ENCODE measurements at regions not wholly inside any gene's neighbourhood (a gene's known extent, or its start where the extent isn't known, plus 50 kb on each side); places are given as distances from the start of the nearest gene placed in this dataset.

GRCh38 chr5:18968966-18969365, 1019.0 kb downstream of the CDH18 start:
- no peak for DNase-seq
- intact Hi-C loops (cut with DNase I, micrococcal nuclease), result no loop called here
- no peak for ATAC-seq

- DNase-seq (no peak), ATAC-seq (no peak)
- intact Hi-C loops (cut with DNase I, micrococcal nuclease), result no loop called here
Observed at GRCh38 chr5:18970000-18970399, 1018.0 kb downstream of the CDH18 start.

DNA sequence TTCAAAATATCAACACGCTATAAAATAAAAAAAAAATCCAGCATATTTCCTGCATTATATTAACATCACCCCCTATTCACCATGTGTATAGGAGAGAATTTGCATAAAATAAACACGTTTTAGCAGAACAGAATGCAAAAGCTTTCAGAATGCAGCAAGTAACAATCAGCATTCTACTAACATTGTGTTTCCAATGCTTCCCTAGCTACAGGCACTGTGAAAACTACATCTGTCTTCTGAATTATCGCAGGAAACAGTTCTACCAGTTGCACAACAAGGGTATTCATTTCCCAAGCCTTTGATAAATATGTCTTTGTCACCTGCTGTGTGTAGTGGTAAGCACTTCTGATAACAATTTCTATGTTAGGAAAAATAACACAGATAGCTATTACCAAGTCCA, 1015.8 kb downstream of the CDH18 start:
- DNase-seq (no peak), ATAC-seq (no peak)
- intact Hi-C loops (cut with DNase I, micrococcal nuclease), result no loop called here

DNA sequence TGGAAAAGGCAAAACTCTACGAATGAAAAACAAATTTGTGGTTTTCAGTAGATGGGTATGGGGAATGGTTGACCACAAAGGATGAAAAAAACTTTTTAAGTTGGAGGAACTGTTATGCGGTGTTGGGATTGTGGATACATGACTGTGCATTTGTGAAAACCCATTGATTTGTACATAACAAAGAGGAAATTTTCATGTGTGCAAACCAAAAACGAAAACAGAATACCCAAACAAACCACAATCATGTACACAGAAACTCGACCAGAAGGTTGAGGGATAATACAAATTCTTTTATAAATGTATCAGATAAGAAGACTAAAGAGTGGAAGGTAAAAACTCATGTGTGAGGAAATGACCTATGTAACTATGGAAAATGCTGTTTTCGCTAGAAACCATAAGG, 1012.4 kb downstream of the CDH18 start:
- no peak for ATAC-seq
- intact Hi-C loops (cut with DNase I, micrococcal nuclease), result no loop called here
- no peak for DNase-seq

DNA sequence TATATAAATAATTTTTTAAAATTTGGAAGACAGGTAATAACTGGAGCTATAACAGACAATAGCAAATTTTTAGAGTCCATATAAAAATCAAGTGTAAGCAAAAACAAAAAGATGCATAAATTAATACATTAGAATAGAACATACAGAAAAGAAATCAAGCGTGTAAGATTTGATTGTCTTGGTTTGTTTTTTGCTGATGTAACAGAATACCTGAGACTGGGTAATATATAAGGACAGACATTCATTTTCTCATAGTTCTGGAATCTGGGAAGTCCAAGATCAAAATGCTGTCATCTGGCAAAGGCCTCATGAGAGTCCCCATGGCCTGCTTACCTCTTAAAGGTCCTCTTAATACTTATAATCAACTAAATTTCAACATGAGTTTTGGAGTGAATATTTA, 1010.1 kb downstream of the CDH18 start:
- no peak for ATAC-seq
- intact Hi-C loops (cut with DNase I, micrococcal nuclease), result no loop called here
- no peak for DNase-seq

DNA sequence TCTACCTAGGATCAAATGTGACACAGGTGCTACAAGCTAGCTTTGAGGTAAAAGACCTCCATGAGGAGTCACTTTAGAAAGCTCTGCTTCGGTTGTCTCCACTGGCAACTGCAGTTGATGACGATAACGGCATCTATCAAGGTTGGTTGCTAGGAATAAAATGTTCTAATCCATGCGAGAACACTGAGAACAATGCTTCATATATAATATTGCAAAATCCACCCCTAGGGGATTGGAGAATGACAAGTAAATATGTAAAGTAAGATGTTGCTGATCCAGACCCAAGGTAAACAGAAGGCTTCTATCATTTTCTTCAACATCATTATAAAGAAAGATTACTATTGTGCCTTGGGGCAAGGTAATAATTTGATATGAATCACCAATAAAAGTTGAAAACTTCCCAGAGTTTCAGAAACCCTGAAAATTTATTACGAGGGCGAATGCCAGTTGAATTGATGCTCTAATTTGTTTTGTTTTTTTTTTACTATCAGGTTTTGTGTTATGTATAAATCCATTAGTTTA, 1003.4 kb downstream of the CDH18 start:
- no peak for ATAC-seq
- intact Hi-C loops (cut with DNase I, micrococcal nuclease), result no loop called here

DNA sequence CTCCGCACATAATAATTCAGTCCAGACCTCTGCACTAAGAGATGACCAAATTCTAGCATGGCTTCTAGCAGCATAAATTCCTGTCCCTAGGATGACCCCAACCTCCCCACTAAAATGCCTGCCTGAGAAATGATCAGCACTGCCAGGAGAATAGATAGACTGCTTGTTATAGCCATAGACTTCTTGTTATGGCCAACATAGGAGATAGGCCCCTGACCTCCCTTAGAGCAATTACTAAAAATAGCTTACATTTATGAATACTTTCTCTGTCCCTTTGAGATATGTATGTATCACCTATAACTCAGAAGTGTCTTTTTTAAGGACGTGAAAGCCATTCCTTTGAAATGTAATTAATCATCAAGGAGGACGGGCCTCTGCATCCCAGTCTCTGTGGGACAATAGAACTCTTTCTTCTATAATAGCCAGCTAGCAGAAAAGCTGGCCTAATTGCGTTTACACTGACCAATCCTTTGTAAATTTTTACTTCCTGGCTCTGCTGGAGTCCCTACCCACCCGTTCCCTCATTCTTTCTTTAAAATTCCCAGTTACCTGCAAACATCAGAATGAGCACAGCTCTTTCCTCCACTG, 1002.7 kb downstream of the CDH18 start:
- DNase-seq (no peak), ATAC-seq (no peak)
- intact Hi-C loops (cut with DNase I, micrococcal nuclease), result no loop called here

More for the DNA sequence above, 1003.4 kb downstream of the CDH18 start:
- DNase-seq, result no peak

DNA sequence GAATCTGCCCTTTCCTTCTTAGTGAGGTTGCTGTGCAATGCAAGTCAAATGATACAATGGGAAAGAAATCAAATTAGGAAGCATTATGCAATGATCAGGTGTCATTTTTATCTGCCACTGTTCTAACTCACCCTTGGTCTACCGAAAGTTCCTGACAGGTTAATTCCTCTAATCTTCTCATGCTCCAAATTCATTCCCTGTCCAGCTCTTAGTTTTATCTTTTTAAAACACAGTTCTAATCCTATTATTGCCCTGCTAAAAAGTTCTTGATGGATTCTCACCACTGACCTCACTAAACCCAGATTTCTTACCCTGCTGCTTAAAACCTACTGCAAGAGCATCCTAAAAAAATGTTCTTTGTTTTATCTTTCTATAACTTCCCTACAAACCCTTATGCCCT, 1000.9 kb downstream of the CDH18 start:
- no peak for DNase-seq
- intact Hi-C loops (cut with DNase I, micrococcal nuclease), result no loop called here
- ATAC-seq, result no peak

- DNase-seq (no peak), ATAC-seq (no peak)
- intact Hi-C loops (cut with DNase I, micrococcal nuclease), result no loop called here
Observed at GRCh38 chr5:18990852-18991251, 997.1 kb downstream of the CDH18 start.

GRCh38 chr5:18992264-18992663, 995.7 kb downstream of the CDH18 start:
- intact Hi-C loops (cut with DNase I, micrococcal nuclease), result no loop called here
- no peak for DNase-seq
- no peak for ATAC-seq

DNA sequence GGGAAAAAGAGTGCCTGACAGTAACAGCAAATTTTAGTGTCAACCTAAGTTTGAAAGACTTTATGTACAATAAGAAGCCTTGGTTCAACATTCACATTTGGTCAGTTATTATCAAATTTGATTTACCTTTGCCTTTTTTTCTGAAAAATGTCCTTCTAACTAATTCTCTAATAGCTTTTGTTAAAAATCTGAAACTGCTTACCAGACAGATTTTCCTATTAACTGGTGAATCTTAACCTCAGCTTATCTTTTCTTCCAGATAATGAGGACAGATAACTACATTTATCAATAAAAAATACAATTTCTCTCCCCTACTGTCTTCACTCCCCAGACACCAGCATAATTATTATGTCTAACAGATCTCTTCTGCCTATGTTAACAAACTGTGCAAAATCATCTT, 988.5 kb downstream of the CDH18 start:
- ATAC-seq (no peak), DNase-seq (no peak)
- intact Hi-C loops (cut with DNase I, micrococcal nuclease), result no loop called here

- no peak for DNase-seq
Observed at GRCh38 chr5:19001054-19001453, 986.9 kb downstream of the CDH18 start.

GRCh38 chr5:19001539-19001938, 986.5 kb downstream of the CDH18 start:
- no peak for ATAC-seq
- intact Hi-C loops (cut with DNase I, micrococcal nuclease), result no loop called here
- no peak for DNase-seq

More at GRCh38 chr5:19001054-19001453, 986.9 kb downstream of the CDH18 start:
- intact Hi-C loops (cut with DNase I, micrococcal nuclease), result no loop called here
- no peak for ATAC-seq

DNA sequence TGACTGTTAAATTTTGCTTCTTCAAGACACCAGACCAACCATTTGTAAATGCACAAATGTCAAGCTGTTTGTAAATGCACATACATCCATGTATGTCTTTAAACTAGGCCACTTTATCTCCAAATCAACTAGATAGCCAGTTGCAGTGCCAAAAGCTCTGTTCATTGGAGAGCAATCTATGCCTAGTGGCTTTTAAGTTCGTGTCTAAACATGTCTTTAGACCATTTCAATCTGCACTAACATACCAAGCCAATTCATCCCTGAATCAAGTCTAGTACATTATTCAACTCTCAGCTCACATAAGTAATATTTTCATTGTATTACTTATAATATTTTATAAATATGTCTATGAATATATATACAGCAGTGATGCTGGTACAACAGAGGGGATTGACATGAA, 985.9 kb downstream of the CDH18 start:
- no peak for ATAC-seq
- no peak for DNase-seq
- intact Hi-C loops (cut with DNase I, micrococcal nuclease), result no loop called here

- no peak for DNase-seq
- no peak for ATAC-seq
- intact Hi-C loops (cut with DNase I, micrococcal nuclease), result no loop called here
Observed at GRCh38 chr5:19018822-19019221, 969.2 kb downstream of the CDH18 start.

DNA sequence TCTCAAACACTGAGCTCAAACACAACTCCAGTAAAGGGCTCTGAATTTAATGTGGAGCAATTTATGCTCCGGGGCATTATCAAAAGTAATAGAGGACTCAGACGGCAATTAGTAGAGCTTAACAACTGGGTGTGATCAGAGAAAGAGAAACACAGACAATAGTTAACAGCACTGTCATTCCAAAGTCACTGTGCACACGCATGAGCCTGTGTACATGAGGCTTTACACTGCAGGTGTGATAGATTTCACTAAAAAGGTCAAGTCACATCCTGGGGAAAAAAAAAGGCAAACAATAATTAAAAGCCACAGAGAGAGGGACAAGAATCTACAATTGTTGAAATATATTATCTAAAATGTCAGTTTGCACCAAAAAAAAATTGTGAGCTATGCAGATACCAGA, 956.5 kb downstream of the CDH18 start:
- no peak for DNase-seq
- no peak for ATAC-seq
- intact Hi-C loops (cut with DNase I, micrococcal nuclease), result no loop called here

DNA sequence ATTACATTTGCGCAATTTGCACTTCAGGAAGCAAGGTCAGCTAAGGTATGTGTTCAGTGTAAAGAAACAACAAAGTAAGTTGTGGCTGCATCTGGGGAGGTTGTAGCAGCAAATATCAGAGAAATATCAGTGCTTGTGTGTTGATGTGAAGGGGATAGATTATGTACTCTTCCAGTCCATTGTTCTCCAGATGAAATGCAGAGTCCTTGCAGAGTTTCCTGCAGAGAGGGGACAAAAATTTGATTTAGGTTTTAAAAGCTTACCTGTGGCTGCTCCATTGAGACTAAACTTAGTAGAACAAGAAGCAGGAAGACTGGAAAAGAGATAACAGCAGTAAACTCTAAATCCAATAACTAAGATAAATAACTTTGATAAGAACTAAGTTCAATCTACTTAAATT, 952.2 kb downstream of the CDH18 start:
- intact Hi-C loops (cut with DNase I, micrococcal nuclease), result no loop called here
- DNase-seq, result no peak
- ATAC-seq, result no peak

GRCh38 chr5:19042106-19042505, 945.9 kb downstream of the CDH18 start:
- ATAC-seq, result no peak
- intact Hi-C loops (cut with DNase I, micrococcal nuclease), result no loop called here
- no peak for DNase-seq

DNA sequence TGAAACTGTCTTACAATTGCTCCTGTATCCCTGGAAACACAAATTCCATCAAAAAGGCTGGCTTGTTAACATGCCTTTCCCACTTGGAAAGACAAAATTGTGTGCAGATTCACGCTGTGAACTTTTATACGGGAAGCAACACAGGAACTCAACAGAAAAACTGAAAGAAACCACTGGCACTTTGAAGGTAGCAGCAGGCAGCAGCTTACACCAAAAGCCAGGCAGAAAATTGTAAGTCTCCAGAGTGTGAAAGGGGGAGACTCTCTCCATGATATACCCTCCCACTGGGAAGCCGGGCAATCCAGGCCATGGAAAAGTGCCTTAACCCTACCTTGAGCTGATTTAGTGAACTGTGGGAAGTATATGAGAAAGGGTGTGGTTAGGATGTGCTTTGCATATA, 943.7 kb downstream of the CDH18 start:
- intact Hi-C loops (cut with DNase I, micrococcal nuclease), result no loop called here
- no peak for DNase-seq
- ATAC-seq, result no peak

GRCh38 chr5:19044931-19045695, 942.9 kb downstream of the CDH18 start:
- no peak for DNase-seq
- intact Hi-C loops (cut with DNase I, micrococcal nuclease), result no loop called here
- no peak for ATAC-seq

DNA sequence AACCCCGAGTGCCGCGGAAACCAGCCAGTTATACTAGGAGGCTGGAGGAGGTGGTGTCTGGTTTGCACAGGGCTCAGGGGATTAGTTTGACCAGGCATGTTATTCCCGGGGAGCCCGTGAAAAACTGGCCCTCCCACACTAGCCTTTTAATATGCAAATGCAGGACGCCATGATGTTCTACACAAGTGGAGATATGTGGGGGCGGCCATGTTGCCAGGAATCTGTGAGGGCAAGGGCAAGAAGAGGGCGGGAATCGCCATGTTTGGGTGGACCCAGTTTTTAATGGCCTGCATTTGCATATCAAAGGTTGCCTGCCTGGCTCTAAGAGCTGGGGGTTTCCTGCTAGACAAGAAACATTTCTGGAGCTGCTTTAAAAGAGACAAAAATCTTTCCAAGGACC, 940.7 kb downstream of the CDH18 start:
- intact Hi-C loops (cut with DNase I, micrococcal nuclease), result no loop called here
- no peak for ATAC-seq

More for the DNA sequence above, 940.7 kb downstream of the CDH18 start:
- no peak for DNase-seq

Data from left colon (tissue), 2 donors.